HFF-Myc (cell line): ENCODE measurements at regions not wholly inside any gene's neighbourhood (a gene's known extent, or its start where the extent isn't known, plus 50 kb on each side); places are given as distances from the start of the nearest gene placed in this dataset.

Experiments
- DNase-seq: peaks from one replicate; pipeline ENCODE4 v3.0.0-alpha.2; 2011; ENCODE audit warnings: low read depth; ENCODE audit errors: extremely low read depth
- H3K4me3 ChIP-seq: replicated peaks from 2 replicates; pipeline ENCODE4 v1.5.1; 2011; ENCODE audit warnings: low read depth, mild to moderate bottlenecking, control low read depth, low read length
- CTCF ChIP-seq: IDR thresholded peaks from 2 replicates; pipeline ENCODE4 v1.5.1; 2012; ENCODE audit warnings: mild to moderate bottlenecking, low read depth, low read length, control low read depth; ENCODE audit errors: missing control alignments

- no peak for DNase-seq
- TF ChIP-seq CTCF, result no peak
Measured at GRCh38 chr4:126344472-126344871, 1029.7 kb downstream of the FAT4 start.

GRCh38 chr4:126346654-126347053 lies 1031.9 kb downstream of the FAT4 start:
- TF ChIP-seq CTCF, result no peak
- no peak overlapping the region for H3K4me3 ChIP-seq
- DNase-seq, result no peak

More at GRCh38 chr4:126344472-126344871, 1029.7 kb downstream of the FAT4 start:
- H3K4me3 ChIP-seq, result no peak overlapping the region

- no peak for TF ChIP-seq CTCF
- DNase-seq, result no peak
- H3K4me3 ChIP-seq, result no peak overlapping the region
Measured at GRCh38 chr4:126354784-126355183, 1040.0 kb downstream of the FAT4 start.

GRCh38 chr4:126358041-126358440 lies 1043.3 kb downstream of the FAT4 start:
- no peak for DNase-seq
- TF ChIP-seq CTCF, result no peak
- H3K4me3 ChIP-seq, result no peak overlapping the region

GRCh38 chr4:126361287-126361686 lies 1046.5 kb downstream of the FAT4 start:
- TF ChIP-seq CTCF, result no peak
- DNase-seq, result no peak

GRCh38 chr4:126364311-126364911 lies 1049.7 kb downstream of the FAT4 start:
- no peak for DNase-seq
- no peak overlapping the region for H3K4me3 ChIP-seq
- TF ChIP-seq CTCF, result no peak

More at GRCh38 chr4:126361287-126361686, 1046.5 kb downstream of the FAT4 start:
- H3K4me3 ChIP-seq, result no peak overlapping the region

GRCh38 chr4:126369076-126369475 lies 1054.3 kb downstream of the FAT4 start:
- no peak for TF ChIP-seq CTCF
- no peak overlapping the region for H3K4me3 ChIP-seq
- DNase-seq, result no peak
